ENCODE measurements at regions not wholly inside any gene's neighbourhood (a gene's known extent, or its start where the extent isn't known, plus 50 kb on each side); places are given as distances from the start of the nearest gene placed in this dataset.

DNA sequence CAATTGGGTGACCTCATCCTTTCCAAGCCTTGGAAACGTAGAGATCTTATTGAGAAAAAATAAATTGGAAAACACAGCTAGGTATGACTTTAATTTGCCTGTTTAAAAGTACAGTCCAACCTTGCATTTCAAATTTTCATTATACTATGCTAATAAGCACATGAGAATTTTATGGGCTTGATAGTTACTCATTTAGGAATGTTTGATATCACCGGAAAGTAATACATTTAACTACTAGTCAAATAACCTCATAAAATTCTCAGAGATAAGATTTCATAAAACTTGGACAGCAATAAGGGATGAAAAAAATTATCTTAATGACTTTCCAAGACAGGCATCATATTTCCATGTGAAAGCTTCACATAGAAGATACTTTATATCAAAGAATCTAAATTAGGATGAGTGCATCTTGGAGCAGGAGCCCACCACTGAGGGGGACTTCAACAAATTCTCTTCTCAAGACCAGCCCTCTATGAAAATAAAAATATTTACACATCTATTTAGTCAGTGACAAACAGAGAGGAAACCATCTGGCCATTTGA is 236.3 kb downstream of the EPHA7 start:
- Histone ChIP-seq H2BK120ac (replicated peaks; ENCODE audit: low read depth, low read length) (no peak overlapping the region), H3K27me3 (replicated peaks in 1 of 4; ENCODE audit: control insufficient read depth in 3 of 4, extremely low read depth in 1 of 4, insufficient read depth in 3 of 4, low read length in 3 of 4) (no peaks in the 10 kb centered on the region), H3K14ac (ENCODE audit: insufficient read length) (no peak overlapping the region), H3K18ac (ENCODE audit: extremely low read depth, low read length) (no peak overlapping the region), H4K8ac (ENCODE audit: extremely low read depth, insufficient read depth, low read length) (no peak overlapping the region), H2AFZ (ENCODE audit: low read length) (0 out of 2 replicates have a peak overlapping the region, but pooled peaks have one; percentile 35), H3K4me3 (ENCODE audit: extremely low read depth in 1 of 4, insufficient read depth in 2 of 4, low read depth in 3 of 4, low read length in 4 of 4) (no peak overlapping the region), H3K4me1 (replicated peaks in 1 of 4; ENCODE audit: control insufficient read depth in 3 of 4, insufficient read depth in 4 of 4, low read length in 3 of 4) (peaks cover 0 to 2% (median 0%) of the 10 kb centered on the region in 4 experiments; a peak in 1 of 7 replicates), H3K27ac (ENCODE audit: low read depth, low read length) (no peak overlapping the region), H3K23me2 (ENCODE audit: low read depth, low read length) (no peaks in the 10 kb centered on the region), H3K79me2 (ENCODE audit: control insufficient read depth in 1 of 2, insufficient read depth in 2 of 2, low read length in 2 of 2) (no peaks in the 10 kb centered on the region), H3K36me3 (ENCODE audit: control insufficient read depth in 2 of 4, insufficient read depth in 4 of 4, low read length in 3 of 4) (no peaks in the 10 kb centered on the region), H2BK5ac (ENCODE audit: low read depth, low read length) (no peak overlapping the region), H3K9me3 (ENCODE audit: insufficient read depth in 2 of 2, low read depth in 1 of 2, low read length in 1 of 2) (no peaks in the 10 kb centered on the region), H2BK15ac (ENCODE audit: low read length) (no peak overlapping the region), H3K4ac (replicated peaks; ENCODE audit: insufficient read length, low read depth, low read length) (no peak overlapping the region), H3K9ac (replicated peaks in 1 of 4; ENCODE audit: extremely low read depth in 1 of 4, low read depth in 3 of 4, low read length in 3 of 4) (no peak overlapping the region), H2BK20ac (ENCODE audit: low read length) (no peak overlapping the region), H2AK5ac (ENCODE audit: low read depth, low read length) (no peak overlapping the region), H4K20me1 (replicated peaks in 1 of 2; ENCODE audit: control insufficient read depth in 1 of 2, insufficient read depth in 2 of 2, low read length in 2 of 2) (no peaks in the 10 kb centered on the region), H3K56ac (replicated peaks; ENCODE audit: insufficient read length, low read depth, low read length) (no peak overlapping the region), H3K79me1 (ENCODE audit: low read depth, low read length) (no peaks in the 10 kb centered on the region), H3K23ac (ENCODE audit: insufficient read length) (no peak overlapping the region), H3K4me2 (ENCODE audit: insufficient read depth in 1 of 2, low read depth in 2 of 2, low read length in 2 of 2) (no peak overlapping the region), H4K5ac (ENCODE audit: insufficient read length, low read depth, low read length) (no peak overlapping the region), H4K91ac (replicated peaks; ENCODE audit: insufficient read length, low read length) (no peak overlapping the region), H2BK12ac (ENCODE audit: low read depth, low read length) (no peak overlapping the region)
- TF ChIP-seq, protein P1, sequence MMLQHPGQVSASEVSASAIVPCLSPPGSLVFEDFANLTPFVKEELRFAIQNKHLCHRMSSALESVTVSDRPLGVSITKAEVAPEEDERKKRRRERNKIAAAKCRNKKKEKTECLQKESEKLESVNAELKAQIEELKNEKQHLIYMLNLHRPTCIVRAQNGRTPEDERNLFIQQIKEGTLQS (IDR thresholded peaks at IDR 0.05; ENCODE audit: insufficient read depth, low read depth, low read length), result no peak
- TF ChIP-seq ASH2L (IDR thresholded peaks at IDR 0.05; ENCODE audit: low read length) (no peak), HDAC6 (IDR thresholded peaks at IDR 0.05; ENCODE audit: low read depth, low read length) (no peak), POLR2AphosphoS5 (IDR thresholded peaks at IDR 0.05; ENCODE audit: low read depth, low read length) (no peak), KDM4A (IDR thresholded peaks at IDR 0.05; ENCODE audit: low read depth, low read length, severe bottlenecking) (no peak), EGR1 (IDR thresholded peaks at IDR 0.05; ENCODE audit: borderline replicate concordance, low read depth, low read length) (no peak)
- TF ChIP-seq, protein P2, sequence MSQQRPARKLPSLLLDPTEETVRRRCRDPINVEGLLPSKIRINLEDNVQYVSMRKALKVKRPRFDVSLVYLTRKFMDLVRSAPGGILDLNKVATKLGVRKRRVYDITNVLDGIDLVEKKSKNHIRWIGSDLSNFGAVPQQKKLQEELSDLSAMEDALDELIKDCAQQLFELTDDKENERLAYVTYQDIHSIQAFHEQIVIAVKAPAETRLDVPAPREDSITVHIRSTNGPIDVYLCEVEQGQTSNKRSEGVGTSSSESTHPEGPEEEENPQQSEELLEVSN (IDR thresholded peaks at IDR 0.05), result no peak
- no peak for DNase-seq (ENCODE audit: low read depth in 1 of 2, low spot score in 2 of 2)
- ChIA-PET POLR2A (ENCODE audit: partially characterized antibody) (no interaction called here), CTCF (ENCODE audit: partially characterized antibody) (no interaction called here)
- WGBS, 2 experiments (ENCODE audit: extremely low coverage in 1 of 2, insufficient coverage in 1 of 2, insufficient read length in 1 of 2, insufficient replicate concordance in 2 of 2, low coverage in 1 of 2, low lambda C conversion rate in 2 of 2, missing lambda C conversion rate in 1 of 2), result 92% methylated on average over 2 of the region's 2 CpGs; no CpG with 5 or more reads in 1 of the 2 experiments
- FAIRE-seq, result no peak

All from H1 (cell line).